Lower leg skin (tissue), 4 donors: ENCODE measurements at regions not wholly inside any gene's neighbourhood (a gene's known extent, or its start where the extent isn't known, plus 50 kb on each side); places are given as distances from the start of the nearest gene placed in this dataset.

Experiments used
- DNase-seq, 2 donors: peaks; one replicate each; pipeline ENCODE4 v3.0.0-alpha.2; 2019; ENCODE audit warnings: low spot score in 2 of 2
- H3K4me3 ChIP-seq: fragments of 200-600 bp; sonication (generic); 2 replicates; pipeline ENCODE4 v1.5.1; 2017; ENCODE audit warnings: mild to moderate bottlenecking, low read depth; ENCODE audit not compliant: poor library complexity, severe bottlenecking
- POLR2A ChIP-seq, 2 donors: fragments of 450-650 bp; IDR thresholded peaks; one replicate each; pipeline ENCODE4 v1.6.1; 2016 to 2017; ENCODE audit warnings: antibody characterized with exemption in 2 of 2, mild to moderate bottlenecking in 1 of 2, moderate library complexity in 1 of 2
- WGBS, 2 donors: methylation state at CpG; one replicate each; pipeline ENCODE4 v1.1.5; 2018; 5-methylcytosine and 5-hydroxymethylcytosine counted together
- intact Hi-C: fragments of 100-400 bp; cut with DNase I; formaldehyde crosslinking; loops from one replicate; pipeline ENCODE4 v1.15.0; 2023; ENCODE audit warnings: low total_unique reads
- TF ChIP-seq, protein P1 (sequence below), 3 donors: fragments of 450-650 bp; IDR thresholded peaks; one replicate each; pipeline ENCODE4 v1.5.1; 2016; ENCODE audit warnings: antibody characterized with exemption in 3 of 3, mild to moderate bottlenecking in 3 of 3, moderate library complexity in 2 of 3

- TF ChIP-seq, protein P1, sequence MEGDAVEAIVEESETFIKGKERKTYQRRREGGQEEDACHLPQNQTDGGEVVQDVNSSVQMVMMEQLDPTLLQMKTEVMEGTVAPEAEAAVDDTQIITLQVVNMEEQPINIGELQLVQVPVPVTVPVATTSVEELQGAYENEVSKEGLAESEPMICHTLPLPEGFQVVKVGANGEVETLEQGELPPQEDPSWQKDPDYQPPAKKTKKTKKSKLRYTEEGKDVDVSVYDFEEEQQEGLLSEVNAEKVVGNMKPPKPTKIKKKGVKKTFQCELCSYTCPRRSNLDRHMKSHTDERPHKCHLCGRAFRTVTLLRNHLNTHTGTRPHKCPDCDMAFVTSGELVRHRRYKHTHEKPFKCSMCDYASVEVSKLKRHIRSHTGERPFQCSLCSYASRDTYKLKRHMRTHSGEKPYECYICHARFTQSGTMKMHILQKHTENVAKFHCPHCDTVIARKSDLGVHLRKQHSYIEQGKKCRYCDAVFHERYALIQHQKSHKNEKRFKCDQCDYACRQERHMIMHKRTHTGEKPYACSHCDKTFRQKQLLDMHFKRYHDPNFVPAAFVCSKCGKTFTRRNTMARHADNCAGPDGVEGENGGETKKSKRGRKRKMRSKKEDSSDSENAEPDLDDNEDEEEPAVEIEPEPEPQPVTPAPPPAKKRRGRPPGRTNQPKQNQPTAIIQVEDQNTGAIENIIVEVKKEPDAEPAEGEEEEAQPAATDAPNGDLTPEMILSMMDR (IDR thresholded peaks at IDR 0.05): no peak
- TF ChIP-seq POLR2A (IDR thresholded peaks at IDR 0.05): no peak
- H3K4me3 ChIP-seq: no peak overlapping the region
- no peak for DNase-seq
- intact Hi-C loops: no loop called here
Measured at GRCh38 chr12:105457026-105457425, 126.5 kb downstream of the C12orf75 start.

GRCh38 chr12:105459760-105460330 is 129.4 kb downstream of the C12orf75 start:
- no peak for DNase-seq
- TF ChIP-seq POLR2A (IDR thresholded peaks at IDR 0.05): no peak
- TF ChIP-seq, protein P1 (IDR thresholded peaks at IDR 0.05): no peak
- no peak overlapping the region for H3K4me3 ChIP-seq
- intact Hi-C loops: no loop called here
- WGBS, 2 donors: 82 to 83% methylated on average over 6 of the region's 6 CpGs

- WGBS, 2 donors: 86 to 87% methylated on average over 4 of the region's 4 CpGs
- TF ChIP-seq POLR2A (IDR thresholded peaks at IDR 0.05): no peak
- no peak overlapping the region for H3K4me3 ChIP-seq
- intact Hi-C loops: no loop called here
- no peak for DNase-seq
Measured at GRCh38 chr12:105461271-105461943, 130.9 kb downstream of the C12orf75 start.

- H3K4me3 ChIP-seq: no peak overlapping the region
- no peak for DNase-seq
- WGBS, 2 donors: 89 to 93% methylated on average over 7 of the region's 7 CpGs
- no peak for TF ChIP-seq POLR2A (IDR thresholded peaks at IDR 0.05)
- TF ChIP-seq, protein P1 (IDR thresholded peaks at IDR 0.05): no peak
- intact Hi-C loops: no loop called here
Measured at GRCh38 chr12:105461944-105462762, 131.7 kb downstream of the C12orf75 start.

- intact Hi-C loops: no loop called here
- no peak overlapping the region for H3K4me3 ChIP-seq
- TF ChIP-seq, protein P1 (IDR thresholded peaks at IDR 0.05): no peak
- TF ChIP-seq POLR2A (IDR thresholded peaks at IDR 0.05): no peak
- 82 to 83% methylated on average over 2 of the region's 2 CpGs for WGBS, 2 donors
- no peak for DNase-seq
Measured at GRCh38 chr12:105462831-105463230, 132.3 kb downstream of the C12orf75 start.

DNA sequence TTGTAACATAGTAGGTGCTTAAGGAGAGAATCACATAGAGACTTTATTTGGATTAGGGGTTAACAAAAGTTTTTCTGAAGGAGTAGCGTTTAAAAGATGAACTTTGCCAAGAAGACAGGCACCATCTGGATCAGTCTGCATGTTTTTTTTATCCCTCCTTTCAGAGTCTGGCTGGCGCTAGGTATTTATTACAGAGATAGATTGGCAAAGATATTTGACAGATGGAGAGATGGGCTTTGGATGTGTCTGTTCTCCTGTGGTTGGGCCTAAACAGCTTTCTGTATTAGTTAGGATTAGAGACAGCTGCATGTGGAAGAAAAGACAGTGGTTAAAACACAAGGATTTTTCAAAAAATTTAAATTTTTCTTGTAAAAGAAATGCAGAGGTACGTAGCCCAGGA is 133.9 kb downstream of the C12orf75 start:
- no peak for DNase-seq
- no peak overlapping the region for H3K4me3 ChIP-seq
- intact Hi-C loops: no loop called here
- TF ChIP-seq, protein P1 (IDR thresholded peaks at IDR 0.05): no peak
- TF ChIP-seq POLR2A (IDR thresholded peaks at IDR 0.05): no peak
- WGBS, 2 donors: 33 to 41% methylated on average over 3 of the region's 3 CpGs
